BJ (cell line): ENCODE measurements at regions not wholly inside any gene's neighbourhood (a gene's known extent, or its start where the extent isn't known, plus 50 kb on each side); places are given as distances from the start of the nearest gene placed in this dataset.
"Not testable (repeated sequence)": the region's sequence is repeated elsewhere in the genome, so short reads cannot be mapped to it uniquely, and the experiment has no call there.

Source experiments
- CTCF ChIA-PET: fragments of 350-600 bp; formaldehyde crosslinking; extraction: SDS; loops from one replicate; lab custom pipeline; 2021; ENCODE audit warnings: antibody characterized with exemption, inconsistent platforms; lab: Yijun Ruan, JAX
- POLR2A ChIA-PET: fragments of 300-600 bp; sonication (Branson Sonifier 250); formaldehyde crosslinking; extraction: SDS; loops from one replicate; lab custom pipeline; 2021; ENCODE audit warnings: antibody characterized with exemption; lab: Charles Lee
- DNase-seq: peaks from one replicate; pipeline ENCODE4 v3.0.0-alpha.2; 2011; ENCODE audit warnings: low read depth
- H3K27me3 ChIP-seq: 2 replicates; pipeline ENCODE4 v1.6.0; 2011; ENCODE audit warnings: low read length; ENCODE audit not compliant: control insufficient read depth, insufficient read depth
- H3K36me3 ChIP-seq: 2 replicates; pipeline ENCODE4 v1.5.1; 2011; ENCODE audit warnings: low read length; ENCODE audit not compliant: control insufficient read depth, insufficient read depth
- H3K4me3 ChIP-seq: 2 replicates; pipeline ENCODE4 v1.5.1; 2011; ENCODE audit warnings: low read depth, mild to moderate bottlenecking, control low read depth, low read length
- TF ChIP-seq, protein P1 (sequence below): IDR thresholded peaks from 2 replicates; pipeline ENCODE4 v1.5.1; 2011; ENCODE audit warnings: low read depth, mild to moderate bottlenecking, control low read depth, inconsistent platforms, low read length, moderate library complexity; ENCODE audit not compliant: insufficient read depth

GRCh38 chr15:46956456-46956855 is 760.8 kb upstream of the SEMA6D start:
- no peak overlapping the region for H3K4me3 ChIP-seq
- TF ChIP-seq, protein P1, sequence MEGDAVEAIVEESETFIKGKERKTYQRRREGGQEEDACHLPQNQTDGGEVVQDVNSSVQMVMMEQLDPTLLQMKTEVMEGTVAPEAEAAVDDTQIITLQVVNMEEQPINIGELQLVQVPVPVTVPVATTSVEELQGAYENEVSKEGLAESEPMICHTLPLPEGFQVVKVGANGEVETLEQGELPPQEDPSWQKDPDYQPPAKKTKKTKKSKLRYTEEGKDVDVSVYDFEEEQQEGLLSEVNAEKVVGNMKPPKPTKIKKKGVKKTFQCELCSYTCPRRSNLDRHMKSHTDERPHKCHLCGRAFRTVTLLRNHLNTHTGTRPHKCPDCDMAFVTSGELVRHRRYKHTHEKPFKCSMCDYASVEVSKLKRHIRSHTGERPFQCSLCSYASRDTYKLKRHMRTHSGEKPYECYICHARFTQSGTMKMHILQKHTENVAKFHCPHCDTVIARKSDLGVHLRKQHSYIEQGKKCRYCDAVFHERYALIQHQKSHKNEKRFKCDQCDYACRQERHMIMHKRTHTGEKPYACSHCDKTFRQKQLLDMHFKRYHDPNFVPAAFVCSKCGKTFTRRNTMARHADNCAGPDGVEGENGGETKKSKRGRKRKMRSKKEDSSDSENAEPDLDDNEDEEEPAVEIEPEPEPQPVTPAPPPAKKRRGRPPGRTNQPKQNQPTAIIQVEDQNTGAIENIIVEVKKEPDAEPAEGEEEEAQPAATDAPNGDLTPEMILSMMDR, result no peak
- no peaks in the 10 kb centered on the region for H3K36me3 ChIP-seq
- H3K27me3 ChIP-seq, result no peaks in the 10 kb centered on the region
- ChIA-PET CTCF (no interaction called here), POLR2A (no interaction called here)
- DNase-seq, result no peak

DNA sequence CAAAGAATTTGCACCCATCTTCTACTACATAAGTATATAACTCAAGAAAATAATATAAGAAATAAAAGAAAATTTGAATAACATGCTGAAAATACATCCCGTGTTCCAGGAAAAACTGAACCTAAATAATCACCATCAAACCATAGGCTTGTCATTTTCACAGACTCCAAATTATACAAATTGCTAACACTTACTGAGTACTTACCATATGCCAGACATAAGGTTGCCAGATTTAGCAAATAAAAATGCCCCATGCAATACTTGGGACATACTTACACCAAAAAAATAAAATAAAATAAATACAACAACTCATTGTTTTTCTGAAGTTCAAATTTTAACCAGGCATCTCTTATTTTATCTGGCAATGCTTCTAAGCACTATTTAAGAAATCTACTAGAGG is 760.4 kb upstream of the SEMA6D start:
- TF ChIP-seq, protein P1, result no peak
- CTCF ChIA-PET, result no interaction called here
- DNase-seq, result no peak
- H3K4me3 ChIP-seq, result no peak overlapping the region
- POLR2A ChIA-PET, result no interaction called here
- H3K27me3 ChIP-seq, result no peaks in the 10 kb centered on the region
- no peaks in the 10 kb centered on the region for H3K36me3 ChIP-seq

DNA sequence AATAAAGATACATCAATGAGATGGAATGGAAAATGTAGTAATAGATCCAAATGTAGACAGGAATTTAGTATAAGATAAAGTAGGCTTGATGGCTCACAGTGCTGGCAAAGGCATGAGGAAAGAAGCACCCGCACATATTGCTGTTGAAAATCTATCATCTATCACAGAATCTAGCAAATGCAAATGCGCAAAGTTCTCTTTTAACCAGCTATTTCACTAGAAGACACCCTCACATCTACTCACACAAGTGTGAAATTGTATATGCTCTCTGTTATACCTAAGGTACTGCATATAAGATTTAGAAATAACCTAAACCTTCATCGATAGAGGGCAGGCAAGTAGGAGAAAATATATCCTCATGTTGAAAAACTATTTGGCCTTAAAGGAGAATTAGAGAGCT is 756.7 kb upstream of the SEMA6D start:
- DNase-seq, result no peak
- Histone ChIP-seq H3K27me3 (no peaks in the 10 kb centered on the region), H3K36me3 (no peaks in the 10 kb centered on the region), H3K4me3 (no peak overlapping the region)
- ChIA-PET CTCF (no interaction called here), POLR2A (no interaction called here)
- TF ChIP-seq, protein P1, result no peak

DNA sequence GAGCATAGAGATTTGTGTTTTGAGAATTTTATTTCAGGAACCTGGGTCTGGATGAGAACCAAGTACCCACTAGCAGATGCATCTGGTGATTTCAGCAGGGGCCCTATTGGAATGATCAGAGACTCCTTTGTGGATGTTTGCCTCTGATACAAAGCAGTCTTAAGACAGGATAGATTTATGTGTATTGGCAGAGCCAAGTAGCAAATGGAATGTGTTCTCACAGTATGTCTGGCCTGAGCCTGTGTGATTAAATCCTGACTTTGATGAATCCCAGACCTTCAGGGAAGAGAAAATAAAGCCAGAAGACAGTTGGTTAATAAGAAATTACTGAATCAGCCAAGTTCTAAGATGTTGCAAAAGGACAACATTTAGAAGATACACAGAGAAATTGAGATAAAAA is 755.5 kb upstream of the SEMA6D start:
- ChIA-PET CTCF (no interaction called here), POLR2A (no interaction called here)
- H3K4me3 ChIP-seq, result no peak overlapping the region
- no peaks in the 10 kb centered on the region for H3K27me3 ChIP-seq
- TF ChIP-seq, protein P1, result no peak
- no peak for DNase-seq
- no peaks in the 10 kb centered on the region for H3K36me3 ChIP-seq

DNA sequence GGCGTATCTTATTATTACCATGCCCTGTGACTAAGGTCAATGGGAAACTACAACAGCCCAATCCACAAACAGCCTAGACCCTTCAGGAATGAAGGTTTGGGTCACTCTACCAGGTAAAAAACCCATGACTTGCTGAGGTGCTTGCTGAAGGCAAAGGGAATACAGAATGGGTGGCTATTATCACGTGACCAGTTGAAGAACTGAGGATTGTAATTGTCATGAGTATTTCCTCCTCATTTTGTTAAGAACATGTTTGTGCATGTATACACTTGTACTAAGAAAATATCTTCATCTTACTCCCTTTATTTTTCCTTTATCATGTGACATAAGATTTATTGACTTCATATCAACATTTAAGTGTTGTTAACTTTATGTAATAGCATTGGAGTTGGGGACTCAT is 729.2 kb upstream of the SEMA6D start:
- POLR2A ChIA-PET, H3K4me3 ChIP-seq, H3K27me3 ChIP-seq, DNase-seq, H3K36me3 ChIP-seq, CTCF ChIA-PET: not testable (repeated sequence)

DNA sequence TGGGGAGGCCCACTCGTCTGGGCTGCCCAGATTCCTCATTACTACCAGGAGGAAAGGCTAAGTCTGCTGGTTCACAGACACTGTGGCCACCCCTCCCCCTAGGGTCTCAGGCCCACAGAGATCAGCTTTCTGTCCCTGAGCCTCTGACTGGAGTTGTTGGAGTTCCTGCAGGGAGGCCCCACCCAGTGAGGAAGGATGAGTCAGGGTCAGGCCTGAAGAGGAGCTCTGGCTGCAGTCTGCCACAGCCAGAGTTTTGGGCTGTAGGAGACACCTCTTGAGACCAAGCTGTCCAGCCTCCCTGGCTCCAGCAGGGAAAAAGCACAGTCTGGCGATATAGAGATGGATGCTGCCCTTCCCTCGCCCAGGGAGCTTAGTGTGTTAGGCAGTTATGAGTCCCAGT is 720.9 kb upstream of the SEMA6D start:
- POLR2A ChIA-PET, result no interaction called here
- TF ChIP-seq, protein P1, result no peak
- no peaks in the 10 kb centered on the region for H3K36me3 ChIP-seq
- DNase-seq, result no peak
- no peak overlapping the region for H3K4me3 ChIP-seq
- CTCF ChIA-PET, result no interaction called here
- no peaks in the 10 kb centered on the region for H3K27me3 ChIP-seq
